Heart left ventricle (tissue), 13 donors: ENCODE measurements at regions not wholly inside any gene's neighbourhood (a gene's known extent, or its start where the extent isn't known, plus 50 kb on each side); places are given as distances from the start of the nearest gene placed in this dataset.

Source experiments
- CTCF ChIP-seq, 12 donors: fragments of 200-600 bp; sonication (generic) in 4 of 12; IDR thresholded peaks; one replicate each; pipeline versions ENCODE4 v1.5.0 to v1.8.0; 2018 to 2022; ENCODE audit warnings: antibody characterized with exemption in 12 of 12, mild to moderate bottlenecking in 5 of 12
- POLR2A ChIP-seq, 2 donors: fragments of 450-650 bp; IDR thresholded peaks; one replicate each; pipeline ENCODE4 v1.6.1; 2017; ENCODE audit warnings: antibody characterized with exemption in 2 of 2, mild to moderate bottlenecking in 2 of 2, moderate library complexity in 2 of 2
- donor health status: ischemic (EF 13 %, LVEDD 7.1; RV severe dilation, severe dysfunction).
- donor health status: DM: no; HTN: yes; CAD: no.
- donor health status: DM: no; HTN: no; CAD: no.
- donor health status: ischemic (EF 25% LVEDD 6.9; RV normal size, moderate dysfunction).
- donor health status: ischemic (EF 25% LVEDD 5.7; RV mildly dilated, moderate dysfunction).
- donor health status: ischemic (EF 35%, LVEDD 5.7; RV mildly dilated, moderate dysfunction).
- donor health status: nonischemic (EF 11% LVEDD 7.7; RV severe dilation, severe dysfunction).
- donor health status: DM: yes; HTN: yes; CAD: no.
- donor health status: PGD.
- donor health status: ischemic (EF 29% LVEDD 5.4; RV normal size, mild dysfunction).
- donor health status: nonischemic (EF 23%, LVEDD 6.1; RV moderate dilation, normal function).

- TF ChIP-seq CTCF (IDR thresholded peaks at IDR 0.05) (no peak), POLR2A (IDR thresholded peaks at IDR 0.05) (no peak)
Measured at GRCh38 chr1:215479567-215479966, 87.5 kb upstream of the KCTD3 start.
